Large intestine (tissue), 3 donors: ENCODE measurements at regions not wholly inside any gene's neighbourhood (a gene's known extent, or its start where the extent isn't known, plus 50 kb on each side); places are given as distances from the start of the nearest gene placed in this dataset.

Source experiments
- DNase-seq, 2 donors: peaks; one replicate each; pipeline versions ENCODE4 v3.0.0 to v3.0.0-alpha.2; 2013
- H3K27ac ChIP-seq: one replicate; pipeline ENCODE4 v1.5.1; 2013; ENCODE audit warnings: low read length
- H3K27me3 ChIP-seq: 2 replicates; pipeline ENCODE4 v1.6.1; 2013; ENCODE audit warnings: low read length; ENCODE audit not compliant: control insufficient read depth, insufficient read depth
- H3K36me3 ChIP-seq: 2 replicates; pipeline ENCODE4 v1.6.1; 2013; ENCODE audit warnings: low read length; ENCODE audit not compliant: control insufficient read depth, insufficient read depth
- H3K4me1 ChIP-seq: one replicate; pipeline ENCODE4 v1.6.1; 2013; ENCODE audit warnings: low read length; ENCODE audit not compliant: control insufficient read depth, insufficient read depth
- H3K4me3 ChIP-seq: one replicate; pipeline ENCODE4 v1.5.1; 2013; ENCODE audit warnings: low read length
- H3K9me3 ChIP-seq: one replicate; pipeline ENCODE4 v1.6.1; 2013; ENCODE audit warnings: mild to moderate bottlenecking, low read depth, low read length, moderate library complexity; ENCODE audit not compliant: control insufficient read depth
- WGBS: methylation state at CpG from one replicate; pipeline ENCODE4 v1.1.5; 2013; ENCODE audit warnings: low lambda C conversion rate; ENCODE audit not compliant: insufficient coverage; 5-methylcytosine and 5-hydroxymethylcytosine counted together

GRCh38 chr9:19989213-19989612 lies 200.4 kb upstream of the SLC24A2 start:
- no peaks in the 10 kb centered on the region for H3K9me3 ChIP-seq
- H3K4me1 ChIP-seq: no peaks in the 10 kb centered on the region
- H3K36me3 ChIP-seq: no peaks in the 10 kb centered on the region
- no peaks in the 10 kb centered on the region for H3K27me3 ChIP-seq
- no peak overlapping the region for H3K27ac ChIP-seq
- no peak for DNase-seq
- no CpG with 5 or more reads among the region's 1 CpG for WGBS
- no peak overlapping the region for H3K4me3 ChIP-seq

DNA sequence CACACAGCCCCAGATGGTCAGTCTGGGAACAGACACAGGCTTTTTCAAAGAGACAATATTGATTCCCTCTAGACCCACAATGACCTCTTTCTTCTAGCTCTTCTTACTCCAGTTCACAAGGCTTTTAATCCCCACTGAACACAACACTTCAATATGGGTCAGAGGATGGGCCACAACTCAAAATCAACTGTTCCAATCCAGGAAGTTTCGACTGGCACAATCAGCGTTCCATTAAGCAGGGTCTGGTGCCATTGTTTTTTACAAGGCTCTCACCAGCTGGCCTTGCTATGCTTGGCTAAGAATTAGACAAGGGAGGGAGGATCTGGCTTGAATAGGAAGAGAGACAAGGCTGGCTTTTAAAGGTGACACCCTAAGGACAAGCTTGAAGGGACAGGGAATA lies 199.4 kb upstream of the SLC24A2 start:
- H3K27ac ChIP-seq: no peak overlapping the region
- WGBS: no CpG with 5 or more reads among the region's 2 CpGs
- DNase-seq: no peak

DNA sequence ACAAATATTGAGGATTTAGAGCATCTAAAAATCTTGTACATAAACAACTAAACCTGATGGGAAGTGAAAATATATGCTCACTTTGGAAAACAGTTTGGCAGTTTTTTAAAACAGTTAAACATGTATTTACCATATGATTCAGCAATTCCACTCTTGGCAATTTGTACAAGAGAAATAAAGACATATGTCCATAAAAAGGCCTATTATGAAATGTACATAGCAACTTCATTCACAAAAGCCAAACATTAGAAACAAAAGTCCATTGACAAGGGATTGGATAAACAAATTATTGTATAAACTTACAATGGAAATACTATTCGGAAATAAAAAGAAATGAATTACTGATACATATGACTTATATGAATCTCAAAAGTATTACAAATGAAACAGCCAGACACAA lies 196.2 kb upstream of the SLC24A2 start:
- Histone ChIP-seq H3K4me3 (no peak overlapping the region), H3K9me3 (no peaks in the 10 kb centered on the region), H3K27ac (no peak overlapping the region), H3K4me1 (no peaks in the 10 kb centered on the region), H3K36me3 (no peaks in the 10 kb centered on the region), H3K27me3 (no peaks in the 10 kb centered on the region)
- no peak for DNase-seq
- 89% methylated on average over 1 of the region's 1 CpG for WGBS

More for the DNA sequence above, 199.4 kb upstream of the SLC24A2 start:
- Histone ChIP-seq H3K9me3 (no peaks in the 10 kb centered on the region), H3K4me1 (no peaks in the 10 kb centered on the region), H3K36me3 (no peaks in the 10 kb centered on the region), H3K4me3 (no peak overlapping the region), H3K27me3 (no peaks in the 10 kb centered on the region)

- H3K4me1 ChIP-seq: no peaks in the 10 kb centered on the region
- no peaks in the 10 kb centered on the region for H3K9me3 ChIP-seq
- no peak for DNase-seq
- H3K4me3 ChIP-seq: no peak overlapping the region
- no peak overlapping the region for H3K27ac ChIP-seq
- no peaks in the 10 kb centered on the region for H3K27me3 ChIP-seq
- no peaks in the 10 kb centered on the region for H3K36me3 ChIP-seq
Observed at GRCh38 chr9:19976226-19976625, 187.4 kb upstream of the SLC24A2 start.

DNA sequence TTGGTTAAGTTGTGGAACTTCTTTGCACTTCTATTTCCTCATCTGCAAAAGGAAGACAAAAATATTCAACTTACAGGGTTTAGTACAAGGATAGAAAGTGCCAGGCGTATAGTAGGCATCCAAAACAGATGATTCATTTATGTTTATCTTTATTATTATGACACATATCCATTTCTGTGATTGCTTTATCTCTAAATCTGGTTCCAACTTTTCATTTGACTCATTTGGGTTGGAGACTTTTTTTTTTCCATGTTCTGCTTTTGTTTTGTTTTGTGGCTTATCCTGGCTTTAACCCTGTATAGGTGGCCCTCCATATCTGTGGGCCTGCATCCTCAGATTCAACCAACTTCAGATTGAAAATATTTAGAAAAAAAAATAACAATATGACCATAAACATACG lies 186.7 kb upstream of the SLC24A2 start:
- H3K4me1 ChIP-seq: no peaks in the 10 kb centered on the region
- no peak overlapping the region for H3K27ac ChIP-seq
- H3K4me3 ChIP-seq: no peak overlapping the region
- no peaks in the 10 kb centered on the region for H3K36me3 ChIP-seq
- 80% methylated on average over 1 of the region's 2 CpGs for WGBS
- no peak for DNase-seq
- H3K27me3 ChIP-seq: no peaks in the 10 kb centered on the region
- H3K9me3 ChIP-seq: no peaks in the 10 kb centered on the region

GRCh38 chr9:19969721-19970120 lies 180.9 kb upstream of the SLC24A2 start:
- Histone ChIP-seq H3K9me3 (no peaks in the 10 kb centered on the region), H3K4me1 (no peaks in the 10 kb centered on the region), H3K36me3 (no peaks in the 10 kb centered on the region), H3K4me3 (no peak overlapping the region), H3K27me3 (no peaks in the 10 kb centered on the region), H3K27ac (no peak overlapping the region)
- DNase-seq: no peak

GRCh38 chr9:19967888-19968459 lies 179.1 kb upstream of the SLC24A2 start:
- no peak overlapping the region for H3K4me3 ChIP-seq
- no peaks in the 10 kb centered on the region for H3K4me1 ChIP-seq
- peaks cover 2% of the 10 kb centered on the region for H3K27me3 ChIP-seq
- no peaks in the 10 kb centered on the region for H3K9me3 ChIP-seq
- DNase-seq: no peak
- no peaks in the 10 kb centered on the region for H3K36me3 ChIP-seq
- H3K27ac ChIP-seq: no peak overlapping the region

DNA sequence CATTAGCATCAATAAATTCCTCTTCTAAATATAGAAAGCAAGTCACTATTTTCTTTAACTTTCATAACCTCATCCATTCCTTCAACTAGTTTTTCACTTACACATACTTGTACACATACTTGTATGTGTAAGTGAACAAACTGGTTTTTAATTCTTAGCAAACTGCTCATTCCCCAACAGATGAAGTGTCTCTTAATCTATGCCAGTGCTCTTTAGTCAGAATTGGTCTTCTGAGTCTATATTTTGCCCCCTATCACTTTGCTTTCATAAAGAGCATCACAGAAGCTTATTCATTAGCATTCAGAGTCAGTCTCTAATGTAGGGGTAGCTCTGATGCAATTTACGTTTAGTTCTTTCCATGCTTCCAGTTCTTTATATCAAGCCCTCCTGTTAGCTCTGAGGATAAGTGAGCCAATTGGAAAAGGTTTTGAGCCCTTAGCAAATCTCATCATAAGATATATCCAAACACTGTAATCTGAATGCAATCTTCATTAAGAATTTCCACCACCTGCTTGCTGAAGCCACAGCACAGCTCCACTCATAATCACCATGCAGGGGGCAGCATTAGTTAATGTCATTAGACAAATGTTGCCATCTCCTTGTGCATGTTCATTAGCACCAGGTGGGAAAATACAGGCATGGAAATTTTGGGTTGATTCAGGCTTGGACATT lies 178.5 kb upstream of the SLC24A2 start:
- DNase-seq: no peak
- Histone ChIP-seq H3K27ac (no peak overlapping the region), H3K9me3 (no peaks in the 10 kb centered on the region), H3K4me3 (no peak overlapping the region), H3K4me1 (no peaks in the 10 kb centered on the region), H3K36me3 (no peaks in the 10 kb centered on the region), H3K27me3 (peaks cover 2% of the 10 kb centered on the region)
- no CpG with 5 or more reads among the region's 1 CpG for WGBS

GRCh38 chr9:19965336-19965735 lies 176.5 kb upstream of the SLC24A2 start:
- Histone ChIP-seq H3K36me3 (no peaks in the 10 kb centered on the region), H3K27me3 (peaks cover 2% of the 10 kb centered on the region), H3K4me1 (no peaks in the 10 kb centered on the region), H3K4me3 (no peak overlapping the region), H3K9me3 (no peaks in the 10 kb centered on the region), H3K27ac (no peak overlapping the region)
- no peak for DNase-seq
- no CpG with 5 or more reads among the region's 4 CpGs for WGBS

GRCh38 chr9:19947996-19948395 lies 159.2 kb upstream of the SLC24A2 start:
- no peak overlapping the region for H3K4me3 ChIP-seq
- H3K27me3 ChIP-seq: peaks cover 6% of the 10 kb centered on the region
- no peak for DNase-seq
- no CpG with 5 or more reads among the region's 1 CpG for WGBS
- H3K36me3 ChIP-seq: no peaks in the 10 kb centered on the region
- H3K27ac ChIP-seq: no peak overlapping the region
- peaks cover 2% of the 10 kb centered on the region for H3K9me3 ChIP-seq
- H3K4me1 ChIP-seq: no peaks in the 10 kb centered on the region

DNA sequence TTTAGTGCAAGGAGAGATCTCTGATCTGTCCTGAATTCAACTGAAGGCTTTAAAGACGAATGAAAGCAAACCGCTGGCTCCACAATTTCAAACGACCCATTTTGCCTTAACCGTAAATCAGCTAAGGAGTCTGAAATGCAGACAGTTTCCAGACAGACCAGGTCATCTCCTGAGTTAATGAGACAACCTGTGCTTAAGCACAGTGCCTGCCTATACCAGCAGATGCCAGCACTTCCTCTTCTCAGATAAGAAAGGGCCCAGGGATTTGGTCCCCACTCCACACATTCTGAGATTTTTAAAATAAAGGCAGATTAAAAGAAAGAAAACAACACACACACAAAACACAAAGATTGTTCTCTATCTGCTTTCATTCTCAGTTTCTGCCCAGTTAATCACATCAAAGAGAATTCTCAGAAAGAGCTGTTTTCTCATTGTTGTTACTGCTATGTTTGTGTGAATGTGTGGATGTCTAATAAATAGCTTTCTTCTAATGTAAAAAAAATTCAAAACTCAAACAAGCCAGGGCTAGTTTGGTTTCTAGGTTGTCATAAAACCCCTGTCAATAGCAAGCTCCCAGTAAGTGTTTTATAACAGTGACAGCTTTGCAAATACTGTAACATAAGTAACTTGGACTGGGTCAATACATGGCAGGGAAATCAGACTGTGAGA lies 157.7 kb upstream of the SLC24A2 start:
- H3K9me3 ChIP-seq: no peaks in the 10 kb centered on the region

More for the DNA sequence above, 157.7 kb upstream of the SLC24A2 start:
- no CpG with 5 or more reads among the region's 4 CpGs for WGBS
- Histone ChIP-seq H3K4me1 (no peaks in the 10 kb centered on the region), H3K27me3 (peaks cover 6% of the 10 kb centered on the region), H3K27ac (no peak overlapping the region), H3K36me3 (no peaks in the 10 kb centered on the region), H3K4me3 (no peak overlapping the region)
- DNase-seq: no peak
